ENCODE measurements at regions not wholly inside any gene's neighbourhood (a gene's known extent, or its start where the extent isn't known, plus 50 kb on each side); places are given as distances from the start of the nearest gene placed in this dataset.

- TF ChIP-seq CTCF (IDR thresholded peaks at IDR 0.05; ENCODE audit: low read length) (no peak), EZH2phosphoT487 (IDR thresholded peaks at IDR 0.05; ENCODE audit: low read length) (no peak)
- DNase-seq, result no peak
- Histone ChIP-seq H3K4me1 (ENCODE audit: low read length) (no peaks in the 10 kb centered on the region), H3K4me3 (ENCODE audit: low read length) (no peak overlapping the region), H3K9me3 (replicated peaks; ENCODE audit: insufficient read depth, low read length) (no peaks in the 10 kb centered on the region), H4K20me1 (ENCODE audit: insufficient read depth, low read length) (no peaks in the 10 kb centered on the region), H3K79me2 (ENCODE audit: low read length) (no peaks in the 10 kb centered on the region), H2AFZ (ENCODE audit: low read length) (no peak overlapping the region), H3K27me3 (replicated peaks; ENCODE audit: insufficient read depth, low read length) (no peaks in the 10 kb centered on the region), H3K9ac (ENCODE audit: low read length) (no peak overlapping the region), H3F3A (ENCODE audit: insufficient read depth, low read length) (no peaks in the 10 kb centered on the region), H3K4me2 (ENCODE audit: low read depth, low read length) (no peak overlapping the region), H3K36me3 (replicated peaks; ENCODE audit: insufficient read depth, low read length) (no peaks in the 10 kb centered on the region), H3K9me2 (replicated peaks; ENCODE audit: insufficient read depth, low read length) (no peaks in the 10 kb centered on the region), H3K27ac (ENCODE audit: low read length) (no peak overlapping the region)
Measured at GRCh38 chr5:122547219-122547618, 227.7 kb upstream of the SNX2 start.

DNA sequence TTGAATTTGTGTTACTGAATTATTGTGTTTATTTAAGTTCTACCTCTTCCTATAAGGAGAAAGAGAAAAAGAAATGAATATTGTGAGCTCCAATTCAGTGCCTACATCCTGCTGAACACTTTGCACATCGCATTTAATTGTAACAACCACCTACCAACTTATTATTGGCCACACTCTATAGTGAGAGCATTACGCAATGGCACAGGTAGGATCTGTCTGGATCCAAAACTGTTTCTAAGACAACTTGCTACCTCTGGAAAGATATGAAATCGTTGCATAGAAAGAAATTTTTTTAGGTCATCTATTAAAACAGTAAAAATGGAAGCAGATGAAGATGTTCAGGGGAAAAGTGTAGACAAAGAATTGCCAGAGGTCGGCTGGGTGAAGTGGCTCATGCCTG, 227.2 kb upstream of the SNX2 start:
- H3K79me2 ChIP-seq (ENCODE audit: low read length), result no peaks in the 10 kb centered on the region
- no peak overlapping the region for H2AFZ ChIP-seq (ENCODE audit: low read length)
- H3K9me2 ChIP-seq (replicated peaks; ENCODE audit: insufficient read depth, low read length), result no peaks in the 10 kb centered on the region
- no peaks in the 10 kb centered on the region for H3F3A ChIP-seq (ENCODE audit: insufficient read depth, low read length)
- H4K20me1 ChIP-seq (ENCODE audit: insufficient read depth, low read length), result no peaks in the 10 kb centered on the region
- no peaks in the 10 kb centered on the region for H3K4me1 ChIP-seq (ENCODE audit: low read length)
- no peaks in the 10 kb centered on the region for H3K36me3 ChIP-seq (replicated peaks; ENCODE audit: insufficient read depth, low read length)
- no peak overlapping the region for H3K9ac ChIP-seq (ENCODE audit: low read length)
- H3K27me3 ChIP-seq (replicated peaks; ENCODE audit: insufficient read depth, low read length), result no peaks in the 10 kb centered on the region
- H3K9me3 ChIP-seq (replicated peaks; ENCODE audit: insufficient read depth, low read length), result no peaks in the 10 kb centered on the region
- H3K27ac ChIP-seq (ENCODE audit: low read length), result no peak overlapping the region
- no peak for DNase-seq
- H3K4me2 ChIP-seq (ENCODE audit: low read depth, low read length), result no peak overlapping the region
- TF ChIP-seq CTCF (IDR thresholded peaks at IDR 0.05; ENCODE audit: low read length) (no peak), EZH2phosphoT487 (IDR thresholded peaks at IDR 0.05; ENCODE audit: low read length) (no peak), EZH2 (optimal IDR thresholded peaks at IDR 0.05; ENCODE audit: low read depth, low read length) (no peak)
- H3K4me3 ChIP-seq (ENCODE audit: low read length), result no peak overlapping the region

GRCh38 chr5:122559676-122560075, 215.2 kb upstream of the SNX2 start:
- no peak overlapping the region for H2AFZ ChIP-seq (ENCODE audit: low read length)
- no peak overlapping the region for H3K4me3 ChIP-seq (ENCODE audit: low read length)
- no peaks in the 10 kb centered on the region for H3K4me1 ChIP-seq (ENCODE audit: low read length)
- H3K27me3 ChIP-seq (replicated peaks; ENCODE audit: insufficient read depth, low read length), result no peaks in the 10 kb centered on the region
- H3K79me2 ChIP-seq (ENCODE audit: low read length), result no peaks in the 10 kb centered on the region
- no peaks in the 10 kb centered on the region for H3K9me2 ChIP-seq (replicated peaks; ENCODE audit: insufficient read depth, low read length)
- no peaks in the 10 kb centered on the region for H3F3A ChIP-seq (ENCODE audit: insufficient read depth, low read length)
- H3K9ac ChIP-seq (ENCODE audit: low read length), result no peak overlapping the region
- TF ChIP-seq EZH2phosphoT487 (IDR thresholded peaks at IDR 0.05; ENCODE audit: low read length), result no peak
- no peak for TF ChIP-seq CTCF (IDR thresholded peaks at IDR 0.05; ENCODE audit: low read length)
- TF ChIP-seq EZH2 (optimal IDR thresholded peaks at IDR 0.05; ENCODE audit: low read depth, low read length), result no peak
- no peaks in the 10 kb centered on the region for H3K9me3 ChIP-seq (replicated peaks; ENCODE audit: insufficient read depth, low read length)
- H3K36me3 ChIP-seq (replicated peaks; ENCODE audit: insufficient read depth, low read length), result no peaks in the 10 kb centered on the region
- no peaks in the 10 kb centered on the region for H4K20me1 ChIP-seq (ENCODE audit: insufficient read depth, low read length)
- no peak for DNase-seq
- H3K27ac ChIP-seq (ENCODE audit: low read length), result no peak overlapping the region
- no peak overlapping the region for H3K4me2 ChIP-seq (ENCODE audit: low read depth, low read length)

Data from MM.1S (cell line).